OCI-LY1 (cell line): ENCODE measurements at regions not wholly inside any gene's neighbourhood (a gene's known extent, or its start where the extent isn't known, plus 50 kb on each side); places are given as distances from the start of the nearest gene placed in this dataset.

Experiments used
- H2AFZ ChIP-seq: fragments of 200-600 bp; sonication (generic), shearing (Covaris generic); 2 replicates; pipeline ENCODE4 v1.6.0; 2014; ENCODE audit warnings: antibody characterized with exemption, mild to moderate bottlenecking, low read length
- H3F3A ChIP-seq: fragments of 200-600 bp; sonication (generic), shearing (Covaris generic); 2 replicates; pipeline ENCODE4 v1.6.0; 2014; ENCODE audit warnings: mild to moderate bottlenecking, antibody characterized with exemption, low read length, moderate library complexity; ENCODE audit not compliant: insufficient read depth
- H3K27ac ChIP-seq: fragments of 200-600 bp; sonication (generic); 2 replicates; pipeline ENCODE4 v1.5.1; 2014; ENCODE audit warnings: low read length, mixed run types, mild to moderate bottlenecking, low read depth; ENCODE audit not compliant: poor library complexity, severe bottlenecking
- H3K27me3 ChIP-seq: fragments of 200-600 bp; sonication (generic); 2 replicates; pipeline ENCODE4 v1.6.0; 2014; ENCODE audit warnings: antibody characterized with exemption, mild to moderate bottlenecking, low read length, moderate library complexity; ENCODE audit not compliant: insufficient read depth
- H3K36me3 ChIP-seq: fragments of 200-600 bp; sonication (generic); 2 replicates; pipeline ENCODE4 v1.6.1; 2014; ENCODE audit warnings: mild to moderate bottlenecking, antibody characterized with exemption, low read length, moderate library complexity, mixed read lengths; ENCODE audit not compliant: insufficient read depth
- H3K4me1 ChIP-seq: fragments of 200-600 bp; sonication (generic); 2 replicates; pipeline ENCODE4 v1.5.1; 2014; ENCODE audit warnings: mild to moderate bottlenecking, low read length, moderate library complexity; ENCODE audit not compliant: insufficient read depth, severe bottlenecking
- H3K4me2 ChIP-seq: fragments of 200-600 bp; sonication (generic), shearing (Covaris generic); 2 replicates; pipeline ENCODE4 v1.6.1; 2014; ENCODE audit warnings: low read length
- H3K4me3 ChIP-seq: fragments of 200-600 bp; sonication (generic); 2 replicates; pipeline ENCODE4 v1.5.1; 2014; ENCODE audit warnings: low read length, low read depth, mild to moderate bottlenecking, mixed read lengths; ENCODE audit not compliant: poor library complexity, severe bottlenecking
- H3K79me2 ChIP-seq: fragments of 200-600 bp; shearing (Covaris generic); 2 replicates; pipeline ENCODE4 v1.6.1; 2016; ENCODE audit warnings: mixed run types, low read length, mixed read lengths; ENCODE audit not compliant: insufficient read depth
- H3K9ac ChIP-seq: fragments of 200-600 bp; sonication (generic), shearing (Covaris generic); 2 replicates; pipeline ENCODE4 v1.6.1; 2014; ENCODE audit warnings: mild to moderate bottlenecking, low read length, mixed read lengths
- H3K9me2 ChIP-seq: fragments of 200-600 bp; sonication (generic), shearing (Covaris generic); 2 replicates; pipeline ENCODE4 v1.6.1; 2014; ENCODE audit warnings: low read depth, mild to moderate bottlenecking, low read length, mixed read lengths
- H3K9me3 ChIP-seq: fragments of 200-600 bp; shearing (Covaris generic); 2 replicates; pipeline ENCODE4 v1.6.1; 2014; ENCODE audit warnings: low read length, mixed read lengths
- H4K20me1 ChIP-seq: fragments of 200-600 bp; sonication (generic), shearing (Covaris generic); 2 replicates; pipeline ENCODE4 v1.6.0; 2016; ENCODE audit warnings: mild to moderate bottlenecking, low read length; ENCODE audit not compliant: insufficient read depth
- CTCF ChIP-seq: fragments of 200-600 bp; sonication (generic), shearing (Covaris generic); IDR thresholded peaks from 2 replicates; pipeline ENCODE4 v1.5.1; 2017; ENCODE audit warnings: mild to moderate bottlenecking, antibody characterized with exemption, low read length, moderate library complexity, mixed read lengths
- EZH2 ChIP-seq: fragments of 200-600 bp; sonication (generic), shearing (Covaris generic); IDR thresholded peaks from 2 replicates; pipeline ENCODE4 v1.8.0; 2017; ENCODE audit warnings: borderline replicate concordance, mixed run types, mild to moderate bottlenecking, antibody characterized with exemption, low read length, moderate library complexity, mixed read lengths

- Histone ChIP-seq H3K4me3 (no peak overlapping the region), H3K9me2 (no peaks in the 10 kb centered on the region), H3K4me1 (no peaks in the 10 kb centered on the region), H3K36me3 (no peaks in the 10 kb centered on the region), H3K79me2 (no peaks in the 10 kb centered on the region), H3K27me3 (no peaks in the 10 kb centered on the region), H2AFZ (no peak overlapping the region), H3K9me3 (no peaks in the 10 kb centered on the region), H3K9ac (no peak overlapping the region), H3K27ac (no peak overlapping the region), H3K4me2 (no peak overlapping the region), H3F3A (no peaks in the 10 kb centered on the region), H4K20me1 (no peaks in the 10 kb centered on the region)
- TF ChIP-seq EZH2 (no peak), CTCF (no peak)
Observed at GRCh38 chr3:17811646-17812045, 69.2 kb upstream of the TBC1D5 start.

- H3K27ac ChIP-seq, result no peak overlapping the region
- H3K4me3 ChIP-seq, result no peak overlapping the region
- no peaks in the 10 kb centered on the region for H3K79me2 ChIP-seq
- no peak overlapping the region for H3K9ac ChIP-seq
- no peak overlapping the region for H3K4me2 ChIP-seq
- no peaks in the 10 kb centered on the region for H3K9me2 ChIP-seq
- H4K20me1 ChIP-seq, result no peaks in the 10 kb centered on the region
- H3F3A ChIP-seq, result no peaks in the 10 kb centered on the region
- H3K4me1 ChIP-seq, result no peaks in the 10 kb centered on the region
- no peak overlapping the region for H2AFZ ChIP-seq
- no peaks in the 10 kb centered on the region for H3K9me3 ChIP-seq
- no peaks in the 10 kb centered on the region for H3K27me3 ChIP-seq
- no peaks in the 10 kb centered on the region for H3K36me3 ChIP-seq
- TF ChIP-seq CTCF (no peak; the same call in 1 of the 2 replicates), EZH2 (no peak)
Observed at GRCh38 chr3:17810759-17811158, 68.3 kb upstream of the TBC1D5 start.

- Histone ChIP-seq H2AFZ (no peak overlapping the region), H3K9ac (no peak overlapping the region), H3K79me2 (no peaks in the 10 kb centered on the region), H3K4me3 (no peak overlapping the region), H3K9me2 (no peaks in the 10 kb centered on the region), H4K20me1 (no peaks in the 10 kb centered on the region), H3F3A (no peaks in the 10 kb centered on the region), H3K4me1 (no peaks in the 10 kb centered on the region), H3K4me2 (no peak overlapping the region), H3K27ac (no peak overlapping the region), H3K27me3 (no peaks in the 10 kb centered on the region), H3K9me3 (no peaks in the 10 kb centered on the region), H3K36me3 (no peaks in the 10 kb centered on the region)
- TF ChIP-seq CTCF, result no peak
- TF ChIP-seq EZH2, result no peak
Observed at GRCh38 chr3:17808994-17809393, 66.6 kb upstream of the TBC1D5 start.
